Chondrocyte (in vitro differentiated cells): ENCODE measurements at regions not wholly inside any gene's neighbourhood (a gene's known extent, or its start where the extent isn't known, plus 50 kb on each side); places are given as distances from the start of the nearest gene placed in this dataset.
A peak's percentile ranks its signal among the peaks of the same experiment; 100 is the strongest.

Experiments used
- DNase-seq: peaks from one replicate; pipeline ENCODE4 v3.0.0; 2021; ENCODE audit warnings: mixed read lengths, low spot score
- H3K27ac Mint-ChIP-seq: one replicate; pipeline ENCODE4 v1.8.0; 2021; ENCODE audit warnings: mild to moderate bottlenecking, moderate library complexity, mixed read lengths; ENCODE audit not compliant: unreplicated experiment
- H3K27me3 Mint-ChIP-seq: 2 replicates; pipeline ENCODE4 v1.8.0; 2021; ENCODE audit warnings: low read depth, mixed read lengths
- H3K36me3 Mint-ChIP-seq: 2 replicates; pipeline ENCODE4 v1.8.0; 2021; ENCODE audit warnings: low read depth, mixed read lengths
- H3K4me1 Mint-ChIP-seq: 2 replicates; pipeline ENCODE4 v1.8.0; 2021; ENCODE audit warnings: low read depth, mild to moderate bottlenecking, mixed read lengths
- H3K4me3 Mint-ChIP-seq: one replicate; pipeline ENCODE4 v1.8.0; 2021; ENCODE audit warnings: mild to moderate bottlenecking, moderate library complexity, mixed read lengths; ENCODE audit not compliant: unreplicated experiment
- H3K9me3 Mint-ChIP-seq: 2 replicates; pipeline ENCODE4 v1.8.0; 2021; ENCODE audit warnings: low read depth, mixed read lengths
- TF ChIP-seq, protein P1 (sequence below): fragments of 200-600 bp; sonication (generic); IDR thresholded peaks from 2 replicates; pipeline ENCODE4 v1.5.0; 2021; ENCODE audit warnings: antibody characterized with exemption, mild to moderate bottlenecking, moderate library complexity

DNA sequence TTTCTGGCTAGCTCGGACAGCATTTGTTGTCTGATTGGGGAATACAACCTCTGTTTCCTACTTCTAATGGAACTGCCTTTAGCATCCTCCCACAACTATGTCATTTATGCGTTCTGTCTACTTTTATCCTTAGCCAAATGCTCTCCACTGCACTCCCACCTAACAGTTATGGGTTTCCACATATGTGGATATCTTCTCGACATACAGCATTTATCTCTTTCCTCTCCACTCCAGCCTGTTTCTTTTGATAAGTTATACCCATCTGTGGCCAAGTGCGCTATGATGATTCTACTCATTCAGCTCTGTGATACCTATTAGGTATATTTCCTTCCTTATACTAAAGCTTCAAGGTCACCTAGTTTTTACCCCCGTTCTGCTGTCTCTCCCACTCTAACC is 122.2 kb upstream of the NAP1L1 start:
- H3K27ac Mint-ChIP-seq, result no peak overlapping the region

GRCh38 chr12:76206039-76206676 is 121.7 kb upstream of the NAP1L1 start:
- Mint-ChIP-seq H3K4me3 (no peak overlapping the region), H3K4me1 (peaks cover 16% of the 10 kb centered on the region), H3K36me3 (no peaks in the 10 kb centered on the region), H3K27ac (no peak overlapping the region), H3K27me3 (no peaks in the 10 kb centered on the region), H3K9me3 (peaks cover 18% of the 10 kb centered on the region)
- no peak for DNase-seq
- TF ChIP-seq, protein P1, sequence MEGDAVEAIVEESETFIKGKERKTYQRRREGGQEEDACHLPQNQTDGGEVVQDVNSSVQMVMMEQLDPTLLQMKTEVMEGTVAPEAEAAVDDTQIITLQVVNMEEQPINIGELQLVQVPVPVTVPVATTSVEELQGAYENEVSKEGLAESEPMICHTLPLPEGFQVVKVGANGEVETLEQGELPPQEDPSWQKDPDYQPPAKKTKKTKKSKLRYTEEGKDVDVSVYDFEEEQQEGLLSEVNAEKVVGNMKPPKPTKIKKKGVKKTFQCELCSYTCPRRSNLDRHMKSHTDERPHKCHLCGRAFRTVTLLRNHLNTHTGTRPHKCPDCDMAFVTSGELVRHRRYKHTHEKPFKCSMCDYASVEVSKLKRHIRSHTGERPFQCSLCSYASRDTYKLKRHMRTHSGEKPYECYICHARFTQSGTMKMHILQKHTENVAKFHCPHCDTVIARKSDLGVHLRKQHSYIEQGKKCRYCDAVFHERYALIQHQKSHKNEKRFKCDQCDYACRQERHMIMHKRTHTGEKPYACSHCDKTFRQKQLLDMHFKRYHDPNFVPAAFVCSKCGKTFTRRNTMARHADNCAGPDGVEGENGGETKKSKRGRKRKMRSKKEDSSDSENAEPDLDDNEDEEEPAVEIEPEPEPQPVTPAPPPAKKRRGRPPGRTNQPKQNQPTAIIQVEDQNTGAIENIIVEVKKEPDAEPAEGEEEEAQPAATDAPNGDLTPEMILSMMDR, result no peak

More for the DNA sequence above, 122.2 kb upstream of the NAP1L1 start:
- Mint-ChIP-seq H3K4me3 (no peak overlapping the region), H3K27me3 (no peaks in the 10 kb centered on the region), H3K4me1 (peaks cover 11% of the 10 kb centered on the region), H3K9me3 (peaks cover 16% of the 10 kb centered on the region), H3K36me3 (no peaks in the 10 kb centered on the region)
- DNase-seq, result no peak
- TF ChIP-seq, protein P1, result no peak

GRCh38 chr12:76202621-76203020 is 118.1 kb upstream of the NAP1L1 start:
- Mint-ChIP-seq H3K9me3 (peaks cover 41% of the 10 kb centered on the region), H3K27ac (no peak overlapping the region), H3K27me3 (no peaks in the 10 kb centered on the region), H3K36me3 (peaks cover 2% of the 10 kb centered on the region), H3K4me1 (peaks cover 17% of the 10 kb centered on the region), H3K4me3 (no peak overlapping the region)
- TF ChIP-seq, protein P1, result no peak
- DNase-seq, result no peak

- peaks cover 2% of the 10 kb centered on the region for H3K36me3 Mint-ChIP-seq
- TF ChIP-seq, protein P1, result no peak
- no peak for DNase-seq
- H3K4me1 Mint-ChIP-seq, result peaks cover 25% of the 10 kb centered on the region
- no peaks in the 10 kb centered on the region for H3K27me3 Mint-ChIP-seq
- H3K9me3 Mint-ChIP-seq, result peaks cover 41% of the 10 kb centered on the region
- H3K27ac Mint-ChIP-seq, result peak overlapping the region; percentile 34
- no peak overlapping the region for H3K4me3 Mint-ChIP-seq
Observed at GRCh38 chr12:76201758-76202157, 117.3 kb upstream of the NAP1L1 start.

- TF ChIP-seq, protein P1, result no peak
- H3K27me3 Mint-ChIP-seq, result no peaks in the 10 kb centered on the region
- peaks cover 2% of the 10 kb centered on the region for H3K36me3 Mint-ChIP-seq
- peaks cover 41% of the 10 kb centered on the region for H3K9me3 Mint-ChIP-seq
- H3K4me1 Mint-ChIP-seq, result peaks cover 26% of the 10 kb centered on the region
- H3K27ac Mint-ChIP-seq, result no peak overlapping the region
- DNase-seq, result no peak
- H3K4me3 Mint-ChIP-seq, result no peak overlapping the region
Observed at GRCh38 chr12:76201316-76201715, 116.8 kb upstream of the NAP1L1 start.
